Cardiac fibroblast (primary cell): ENCODE measurements at regions not wholly inside any gene's neighbourhood (a gene's known extent, or its start where the extent isn't known, plus 50 kb on each side); places are given as distances from the start of the nearest gene placed in this dataset.

Experiments
- DNase-seq, 2 donors: peaks; one replicate each; pipeline versions ENCODE4 v3.0.0 to v3.0.0-alpha.2; 2010; ENCODE audit warnings: low read depth in 2 of 2
- H3K4me3 ChIP-seq, 2 donors: replicated peaks in 1 of 2; 1 replicate in 1 of 2; 2 replicates in 1 of 2; pipeline ENCODE4 v1.5.1; 2011; ENCODE audit warnings: low read depth in 2 of 2, low read length in 2 of 2, mild to moderate bottlenecking in 2 of 2, moderate library complexity in 1 of 2
- TF ChIP-seq, protein P1 (sequence below): IDR thresholded peaks from one replicate; pipeline ENCODE4 v1.5.1; 2011; ENCODE audit warnings: low read depth, mild to moderate bottlenecking, low read length, inconsistent platforms

GRCh38 chr20:7760247-7761031, 179.8 kb downstream of the HAO1 start:
- H3K4me3 ChIP-seq, result no peak overlapping the region
- no peak for DNase-seq
- TF ChIP-seq, protein P1, sequence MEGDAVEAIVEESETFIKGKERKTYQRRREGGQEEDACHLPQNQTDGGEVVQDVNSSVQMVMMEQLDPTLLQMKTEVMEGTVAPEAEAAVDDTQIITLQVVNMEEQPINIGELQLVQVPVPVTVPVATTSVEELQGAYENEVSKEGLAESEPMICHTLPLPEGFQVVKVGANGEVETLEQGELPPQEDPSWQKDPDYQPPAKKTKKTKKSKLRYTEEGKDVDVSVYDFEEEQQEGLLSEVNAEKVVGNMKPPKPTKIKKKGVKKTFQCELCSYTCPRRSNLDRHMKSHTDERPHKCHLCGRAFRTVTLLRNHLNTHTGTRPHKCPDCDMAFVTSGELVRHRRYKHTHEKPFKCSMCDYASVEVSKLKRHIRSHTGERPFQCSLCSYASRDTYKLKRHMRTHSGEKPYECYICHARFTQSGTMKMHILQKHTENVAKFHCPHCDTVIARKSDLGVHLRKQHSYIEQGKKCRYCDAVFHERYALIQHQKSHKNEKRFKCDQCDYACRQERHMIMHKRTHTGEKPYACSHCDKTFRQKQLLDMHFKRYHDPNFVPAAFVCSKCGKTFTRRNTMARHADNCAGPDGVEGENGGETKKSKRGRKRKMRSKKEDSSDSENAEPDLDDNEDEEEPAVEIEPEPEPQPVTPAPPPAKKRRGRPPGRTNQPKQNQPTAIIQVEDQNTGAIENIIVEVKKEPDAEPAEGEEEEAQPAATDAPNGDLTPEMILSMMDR, result no peak

DNA sequence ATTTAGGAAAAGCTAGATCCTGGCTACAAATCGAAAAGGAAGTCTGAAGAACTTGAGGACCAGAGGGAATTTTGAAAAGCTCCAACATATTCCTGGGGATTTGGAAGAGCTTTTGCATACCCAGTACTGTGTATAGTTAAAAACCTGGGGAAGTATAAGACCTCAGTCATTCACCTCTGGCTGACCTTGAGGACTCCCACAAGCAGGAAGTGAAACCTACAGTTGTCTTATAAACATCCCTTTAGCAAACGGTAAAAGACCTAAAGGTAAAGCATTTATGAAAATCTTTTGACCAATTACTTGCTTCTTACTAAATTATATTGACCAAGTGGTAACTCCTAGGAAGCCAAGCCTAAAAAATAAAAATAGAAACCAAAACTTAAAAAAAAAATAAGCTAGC, 175.0 kb downstream of the HAO1 start:
- H3K4me3 ChIP-seq, result no peak overlapping the region
- no peak for DNase-seq
- TF ChIP-seq, protein P1, result no peak

DNA sequence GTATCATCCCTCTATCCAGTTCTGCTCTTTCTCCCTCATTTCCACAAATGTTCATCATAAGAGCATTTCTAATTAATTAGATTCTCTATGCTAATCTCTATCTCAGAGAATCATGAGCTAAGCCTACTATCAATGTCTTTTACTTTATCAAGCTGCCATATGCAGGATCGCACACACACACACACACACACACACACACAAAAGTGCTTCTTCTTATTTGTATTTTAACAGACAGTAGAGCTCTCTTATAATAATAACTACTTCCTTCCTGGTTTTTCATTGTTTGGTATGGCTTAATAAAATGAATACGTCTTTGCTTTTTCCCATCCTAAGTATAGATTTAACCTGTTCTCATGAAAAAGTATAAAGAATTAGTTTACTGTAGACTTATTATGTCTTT, 170.2 kb downstream of the HAO1 start:
- no peak overlapping the region for H3K4me3 ChIP-seq
- TF ChIP-seq, protein P1, result no peak

DNA sequence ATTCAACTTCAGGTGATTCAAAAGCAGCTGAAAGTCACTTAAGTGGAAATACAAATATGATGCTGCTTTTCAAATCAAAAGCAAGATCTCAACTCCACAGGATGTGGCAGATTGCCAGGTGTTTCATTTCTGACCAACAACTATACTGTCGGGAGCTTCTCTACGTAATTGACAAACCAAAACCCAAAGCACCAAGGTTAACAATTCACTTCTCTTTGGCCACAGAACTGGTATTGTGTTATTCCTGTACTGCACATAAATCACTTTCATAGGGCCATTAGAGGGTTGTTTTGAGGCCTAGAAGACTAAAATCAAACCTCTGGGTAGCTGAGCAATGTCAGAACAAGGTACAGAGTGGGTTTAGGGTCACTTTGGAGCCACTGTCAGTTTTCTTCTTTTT, 169.7 kb downstream of the HAO1 start:
- TF ChIP-seq, protein P1, result no peak
- no peak overlapping the region for H3K4me3 ChIP-seq
- DNase-seq, result peak in 1 of 2 donors; percentile 62

More for the DNA sequence above, 170.2 kb downstream of the HAO1 start:
- no peak for DNase-seq

- TF ChIP-seq, protein P1, result no peak
- peak; percentile 77 to 90 for DNase-seq
- H3K4me3 ChIP-seq, result no peak overlapping the region
Measured at GRCh38 chr20:7772371-7772770, 167.9 kb downstream of the HAO1 start.

GRCh38 chr20:7773511-7773910, 166.7 kb downstream of the HAO1 start:
- no peak overlapping the region for H3K4me3 ChIP-seq
- peak in 1 of 2 donors; percentile 49 for DNase-seq
- TF ChIP-seq, protein P1, result no peak
